OCI-LY1 (cell line): ENCODE measurements at regions not wholly inside any gene's neighbourhood (a gene's known extent, or its start where the extent isn't known, plus 50 kb on each side); places are given as distances from the start of the nearest gene placed in this dataset.

Source experiments
- H2AFZ ChIP-seq: fragments of 200-600 bp; sonication (generic), shearing (Covaris generic); 2 replicates; pipeline ENCODE4 v1.6.0; 2014; ENCODE audit warnings: antibody characterized with exemption, mild to moderate bottlenecking, low read length
- H3F3A ChIP-seq: fragments of 200-600 bp; sonication (generic), shearing (Covaris generic); 2 replicates; pipeline ENCODE4 v1.6.0; 2014; ENCODE audit warnings: mild to moderate bottlenecking, antibody characterized with exemption, low read length, moderate library complexity; ENCODE audit not compliant: insufficient read depth
- H3K27ac ChIP-seq: fragments of 200-600 bp; sonication (generic); 2 replicates; pipeline ENCODE4 v1.5.1; 2014; ENCODE audit warnings: low read length, mixed run types, mild to moderate bottlenecking, low read depth; ENCODE audit not compliant: poor library complexity, severe bottlenecking
- H3K27me3 ChIP-seq: fragments of 200-600 bp; sonication (generic); 2 replicates; pipeline ENCODE4 v1.6.0; 2014; ENCODE audit warnings: antibody characterized with exemption, mild to moderate bottlenecking, low read length, moderate library complexity; ENCODE audit not compliant: insufficient read depth
- H3K36me3 ChIP-seq: fragments of 200-600 bp; sonication (generic); 2 replicates; pipeline ENCODE4 v1.6.1; 2014; ENCODE audit warnings: mild to moderate bottlenecking, antibody characterized with exemption, low read length, moderate library complexity, mixed read lengths; ENCODE audit not compliant: insufficient read depth
- H3K4me1 ChIP-seq: fragments of 200-600 bp; sonication (generic); 2 replicates; pipeline ENCODE4 v1.5.1; 2014; ENCODE audit warnings: mild to moderate bottlenecking, low read length, moderate library complexity; ENCODE audit not compliant: insufficient read depth, severe bottlenecking
- H3K4me2 ChIP-seq: fragments of 200-600 bp; sonication (generic), shearing (Covaris generic); 2 replicates; pipeline ENCODE4 v1.6.1; 2014; ENCODE audit warnings: low read length
- H3K4me3 ChIP-seq: fragments of 200-600 bp; sonication (generic); 2 replicates; pipeline ENCODE4 v1.5.1; 2014; ENCODE audit warnings: low read length, low read depth, mild to moderate bottlenecking, mixed read lengths; ENCODE audit not compliant: poor library complexity, severe bottlenecking
- H3K79me2 ChIP-seq: fragments of 200-600 bp; shearing (Covaris generic); 2 replicates; pipeline ENCODE4 v1.6.1; 2016; ENCODE audit warnings: mixed run types, low read length, mixed read lengths; ENCODE audit not compliant: insufficient read depth
- H3K9ac ChIP-seq: fragments of 200-600 bp; sonication (generic), shearing (Covaris generic); 2 replicates; pipeline ENCODE4 v1.6.1; 2014; ENCODE audit warnings: mild to moderate bottlenecking, low read length, mixed read lengths
- H3K9me2 ChIP-seq: fragments of 200-600 bp; sonication (generic), shearing (Covaris generic); 2 replicates; pipeline ENCODE4 v1.6.1; 2014; ENCODE audit warnings: low read depth, mild to moderate bottlenecking, low read length, mixed read lengths
- H3K9me3 ChIP-seq: fragments of 200-600 bp; shearing (Covaris generic); 2 replicates; pipeline ENCODE4 v1.6.1; 2014; ENCODE audit warnings: low read length, mixed read lengths
- H4K20me1 ChIP-seq: fragments of 200-600 bp; sonication (generic), shearing (Covaris generic); 2 replicates; pipeline ENCODE4 v1.6.0; 2016; ENCODE audit warnings: mild to moderate bottlenecking, low read length; ENCODE audit not compliant: insufficient read depth
- CTCF ChIP-seq: fragments of 200-600 bp; sonication (generic), shearing (Covaris generic); IDR thresholded peaks from 2 replicates; pipeline ENCODE4 v1.5.1; 2017; ENCODE audit warnings: mild to moderate bottlenecking, antibody characterized with exemption, low read length, moderate library complexity, mixed read lengths
- EZH2 ChIP-seq: fragments of 200-600 bp; sonication (generic), shearing (Covaris generic); IDR thresholded peaks from 2 replicates; pipeline ENCODE4 v1.8.0; 2017; ENCODE audit warnings: borderline replicate concordance, mixed run types, mild to moderate bottlenecking, antibody characterized with exemption, low read length, moderate library complexity, mixed read lengths

GRCh38 chr3:135792174-135792573 lies 173.4 kb upstream of the PPP2R3A start:
- H3K4me3 ChIP-seq = no peak overlapping the region
- no peaks in the 10 kb centered on the region for H3K79me2 ChIP-seq
- H3K9ac ChIP-seq = no peak overlapping the region
- no peaks in the 10 kb centered on the region for H3K4me1 ChIP-seq
- no peaks in the 10 kb centered on the region for H3K9me2 ChIP-seq
- no peak overlapping the region for H3K4me2 ChIP-seq
- H3K9me3 ChIP-seq = no peaks in the 10 kb centered on the region
- H3K27ac ChIP-seq = no peak overlapping the region
- no peaks in the 10 kb centered on the region for H3K36me3 ChIP-seq
- no peak for TF ChIP-seq EZH2
- peak; percentile 49 for TF ChIP-seq CTCF
- H3F3A ChIP-seq = no peaks in the 10 kb centered on the region
- H2AFZ ChIP-seq = no peak overlapping the region
- no peaks in the 10 kb centered on the region for H3K27me3 ChIP-seq
- no peaks in the 10 kb centered on the region for H4K20me1 ChIP-seq

GRCh38 chr3:135792858-135793475 lies 172.6 kb upstream of the PPP2R3A start:
- no peaks in the 10 kb centered on the region for H3K4me1 ChIP-seq
- no peaks in the 10 kb centered on the region for H3F3A ChIP-seq
- H3K27ac ChIP-seq = no peak overlapping the region
- H3K79me2 ChIP-seq = no peaks in the 10 kb centered on the region
- H3K27me3 ChIP-seq = no peaks in the 10 kb centered on the region
- H3K4me3 ChIP-seq = no peak overlapping the region
- no peak overlapping the region for H2AFZ ChIP-seq
- H3K9me2 ChIP-seq = no peaks in the 10 kb centered on the region
- H3K36me3 ChIP-seq = no peaks in the 10 kb centered on the region
- no peaks in the 10 kb centered on the region for H4K20me1 ChIP-seq
- no peaks in the 10 kb centered on the region for H3K9me3 ChIP-seq
- H3K9ac ChIP-seq = no peak overlapping the region
- no peak for TF ChIP-seq CTCF
- TF ChIP-seq EZH2 = no peak
- H3K4me2 ChIP-seq = no peak overlapping the region

- no peak overlapping the region for H2AFZ ChIP-seq
- no peaks in the 10 kb centered on the region for H3K27me3 ChIP-seq
- no peaks in the 10 kb centered on the region for H3F3A ChIP-seq
- TF ChIP-seq CTCF = no peak
- TF ChIP-seq EZH2 = no peak
- no peaks in the 10 kb centered on the region for H3K36me3 ChIP-seq
- no peak overlapping the region for H3K4me3 ChIP-seq
- H3K9me2 ChIP-seq = no peaks in the 10 kb centered on the region
- no peak overlapping the region for H3K9ac ChIP-seq
- H3K9me3 ChIP-seq = no peaks in the 10 kb centered on the region
- H3K4me2 ChIP-seq = no peak overlapping the region
- H3K4me1 ChIP-seq = no peaks in the 10 kb centered on the region
- H4K20me1 ChIP-seq = no peaks in the 10 kb centered on the region
- H3K79me2 ChIP-seq = no peaks in the 10 kb centered on the region
- no peak overlapping the region for H3K27ac ChIP-seq
These were observed 165.4 kb upstream of the PPP2R3A start for GRCh38 chr3:135800071-135800549.
